SW 1271 (cell line): ENCODE measurements at regions not wholly inside any gene's neighbourhood (a gene's known extent, or its start where the extent isn't known, plus 50 kb on each side); places are given as distances from the start of the nearest gene placed in this dataset.

Experiments used
- DNase-seq, 2 experiments: peaks; one replicate each; lab custom pipeline; 2025; lab: John Stamatoyannopoulos, UW

GRCh38 chr9:121601194-121601593 is 50.2 kb upstream of the DAB2IP start:
- no peak for DNase-seq
